HEK293 (cell line): ENCODE measurements at regions not wholly inside any gene's neighbourhood (a gene's known extent, or its start where the extent isn't known, plus 50 kb on each side); places are given as distances from the start of the nearest gene placed in this dataset.

Source experiments
- CTCF ChIA-PET: fragments of 350-600 bp; formaldehyde crosslinking; extraction: SDS; loops from one replicate; lab custom pipeline; 2021; ENCODE audit warnings: antibody characterized with exemption; lab: Yijun Ruan, JAX
- POLR2A ChIA-PET: fragments of 300-600 bp; formaldehyde crosslinking; extraction: SDS; loops from one replicate; lab custom pipeline; 2020; ENCODE audit warnings: antibody characterized with exemption, inconsistent platforms; lab: Yijun Ruan, JAX
- H3K27ac ChIP-seq: fragments of 200-500 bp; sonication (Bioruptor generic); 2 replicates; pipeline ENCODE4 v1.5.1; 2014; ENCODE audit warnings: low read depth, low read length, control low read depth, inconsistent platforms; ENCODE audit errors: extremely low read depth
- H3K36me3 ChIP-seq, 2 experiments: fragments of 200-500 bp in 1 of 2; sonication (Bioruptor generic) in 1 of 2; 1 replicate in 1 of 2; 2 replicates in 1 of 2; pipeline ENCODE4 v1.5.1; 2014 to 2017; ENCODE audit warnings: inconsistent platforms in 2 of 2, low read length in 2 of 2; ENCODE audit not compliant: control insufficient read depth in 2 of 2, insufficient read depth in 1 of 2
- H3K4me1 ChIP-seq: fragments of 200-500 bp; sonication (Bioruptor generic); 2 replicates; pipeline ENCODE4 v1.5.1; 2014; ENCODE audit warnings: mild to moderate bottlenecking, low read length, inconsistent platforms; ENCODE audit not compliant: control insufficient read depth, insufficient read depth
- H3K4me3 ChIP-seq: 2 replicates; pipeline ENCODE4 v1.5.1; 2011; ENCODE audit warnings: low read depth, mild to moderate bottlenecking, control low read depth, low read length, moderate library complexity
- H3K9me3 ChIP-seq: fragments of 200-500 bp; sonication (Bioruptor generic); 2 replicates; pipeline ENCODE4 v1.5.1; 2014; ENCODE audit warnings: low read depth, low read length, inconsistent platforms; ENCODE audit not compliant: control insufficient read depth, insufficient read depth
- HOXA7 ChIP-seq: sonication (generic); formaldehyde crosslinking; IDR thresholded peaks from 2 replicates; pipeline ENCODE4 v1.8.1; 2022; ENCODE audit warnings: missing genetic modification reagents, borderline replicate concordance
- KLF16 ChIP-seq: fragments of 450-650 bp; formaldehyde crosslinking; IDR thresholded peaks from 2 replicates; pipeline ENCODE4 v1.5.1; 2017; ENCODE audit warnings: missing biosample characterization, missing genetic modification characterization
- KLF9 ChIP-seq: fragments of 450-650 bp; formaldehyde crosslinking; IDR thresholded peaks from 2 replicates; pipeline ENCODE4 v1.5.1; 2016; ENCODE audit warnings: missing biosample characterization, missing genetic modification characterization, low read depth
- SALL2 ChIP-seq: fragments of 450-650 bp; formaldehyde crosslinking; IDR thresholded peaks from 2 replicates; pipeline ENCODE4 v1.5.0; 2017; ENCODE audit warnings: missing biosample characterization, mild to moderate bottlenecking, missing genetic modification characterization, borderline replicate concordance
- SCRT2 ChIP-seq: fragments of 450-650 bp; formaldehyde crosslinking; IDR thresholded peaks from 2 replicates; pipeline ENCODE4 v1.5.1; 2016; ENCODE audit warnings: missing biosample characterization, missing genetic modification characterization
- ZBTB7A ChIP-seq: fragments of 450-650 bp; formaldehyde crosslinking; IDR thresholded peaks from 2 replicates; pipeline ENCODE4 v1.5.1; 2016; ENCODE audit warnings: low read depth, missing biosample characterization, missing genetic modification characterization
- ZFP3 ChIP-seq: fragments of 450-650 bp; formaldehyde crosslinking; IDR thresholded peaks from 2 replicates; pipeline ENCODE4 v1.5.1; 2016; ENCODE audit warnings: low read depth, missing biosample characterization, missing genetic modification characterization
- ZNF132 ChIP-seq: fragments of 450-650 bp; formaldehyde crosslinking; IDR thresholded peaks from 2 replicates; pipeline ENCODE4 v1.5.1; 2017; ENCODE audit warnings: missing biosample characterization, missing genetic modification characterization, borderline replicate concordance
- ZNF133 ChIP-seq: fragments of 450-650 bp; formaldehyde crosslinking; IDR thresholded peaks from 2 replicates; pipeline ENCODE4 v1.5.1; 2016; ENCODE audit warnings: missing biosample characterization, missing genetic modification characterization
- ZNF146 ChIP-seq: fragments of 450-650 bp; formaldehyde crosslinking; IDR thresholded peaks from 2 replicates; pipeline ENCODE4 v1.5.1; 2016; ENCODE audit warnings: missing biosample characterization, missing genetic modification characterization
- ZNF155 ChIP-seq: fragments of 450-650 bp; formaldehyde crosslinking; IDR thresholded peaks from 2 replicates; pipeline ENCODE4 v1.5.1; 2016; ENCODE audit warnings: missing biosample characterization, missing genetic modification characterization
- ZNF157 ChIP-seq: fragments of 450-650 bp; formaldehyde crosslinking; IDR thresholded peaks from 2 replicates; pipeline ENCODE4 v1.5.1; 2016; ENCODE audit warnings: missing biosample characterization, missing genetic modification characterization
- ZNF175 ChIP-seq: fragments of 450-650 bp; formaldehyde crosslinking; IDR thresholded peaks from 2 replicates; pipeline ENCODE4 v1.5.1; 2016; ENCODE audit warnings: missing biosample characterization, missing genetic modification characterization
- ZNF248 ChIP-seq: fragments of 450-650 bp; formaldehyde crosslinking; IDR thresholded peaks from 2 replicates; pipeline ENCODE4 v1.5.1; 2017; ENCODE audit warnings: missing biosample characterization, missing genetic modification characterization
- ZNF324 ChIP-seq: fragments of 450-650 bp; formaldehyde crosslinking; IDR thresholded peaks from 2 replicates; pipeline ENCODE4 v1.5.1; 2016; ENCODE audit warnings: missing biosample characterization, missing genetic modification characterization
- ZNF335 ChIP-seq: fragments of 450-650 bp; formaldehyde crosslinking; conservative IDR thresholded peaks from 2 replicates; pipeline ENCODE4 v1.5.1; 2016; ENCODE audit warnings: missing biosample characterization, missing genetic modification characterization
- ZNF350 ChIP-seq: fragments of 450-650 bp; formaldehyde crosslinking; IDR thresholded peaks from 2 replicates; pipeline ENCODE4 v1.5.0; 2017; ENCODE audit warnings: missing biosample characterization, mild to moderate bottlenecking, missing genetic modification characterization
- ZNF391 ChIP-seq: fragments of 450-650 bp; formaldehyde crosslinking; IDR thresholded peaks from 2 replicates; pipeline ENCODE4 v1.5.1; 2016; ENCODE audit warnings: low read depth, missing biosample characterization, missing genetic modification characterization, borderline replicate concordance
- ZNF473 ChIP-seq: fragments of 450-650 bp; formaldehyde crosslinking; IDR thresholded peaks from 2 replicates; pipeline ENCODE4 v1.5.1; 2017; ENCODE audit warnings: missing biosample characterization, missing genetic modification characterization
- ZNF623 ChIP-seq: fragments of 450-650 bp; formaldehyde crosslinking; IDR thresholded peaks from 2 replicates; pipeline ENCODE4 v1.5.1; 2016; ENCODE audit warnings: missing biosample characterization, missing genetic modification characterization
- ZNF707 ChIP-seq: fragments of 450-650 bp; formaldehyde crosslinking; IDR thresholded peaks from 2 replicates; pipeline ENCODE4 v1.5.1; 2016; ENCODE audit warnings: missing biosample characterization, missing genetic modification characterization
- ZNF785 ChIP-seq: fragments of 450-650 bp; formaldehyde crosslinking; IDR thresholded peaks from 2 replicates; pipeline ENCODE4 v1.5.1; 2016; ENCODE audit warnings: missing biosample characterization, missing genetic modification characterization
- ZNF843 ChIP-seq: fragments of 450-650 bp; formaldehyde crosslinking; IDR thresholded peaks from 2 replicates; pipeline ENCODE4 v1.5.1; 2016; ENCODE audit warnings: missing biosample characterization, missing genetic modification characterization
- ZSCAN16 ChIP-seq: fragments of 450-650 bp; formaldehyde crosslinking; IDR thresholded peaks from 2 replicates; pipeline ENCODE4 v1.5.1; 2016; ENCODE audit warnings: missing biosample characterization, missing genetic modification characterization
- ZSCAN23 ChIP-seq: fragments of 450-650 bp; formaldehyde crosslinking; IDR thresholded peaks from 2 replicates; pipeline ENCODE4 v1.5.1; 2016; ENCODE audit warnings: missing biosample characterization, missing genetic modification characterization
- TF ChIP-seq, protein P1 (sequence below): fragments of 450-650 bp; formaldehyde crosslinking; IDR thresholded peaks from 2 replicates; pipeline ENCODE4 v1.5.1; 2016; ENCODE audit warnings: missing biosample characterization, missing genetic modification characterization
- TF ChIP-seq, protein P2 (sequence below): fragments of 450-650 bp; formaldehyde crosslinking; IDR thresholded peaks from 2 replicates; pipeline ENCODE4 v1.5.1; 2016; ENCODE audit warnings: missing biosample characterization, missing genetic modification characterization
- TF ChIP-seq, protein P3 (sequence below): fragments of 450-650 bp; formaldehyde crosslinking; IDR thresholded peaks from 2 replicates; pipeline ENCODE4 v1.5.1; 2017; ENCODE audit warnings: missing biosample characterization, missing genetic modification characterization
- TF ChIP-seq, protein P4 (sequence below): fragments of 450-650 bp; formaldehyde crosslinking; IDR thresholded peaks from 2 replicates; pipeline ENCODE4 v1.5.1; 2017; ENCODE audit warnings: missing biosample characterization, missing genetic modification characterization
- TF ChIP-seq, protein P5 (sequence below): fragments of 450-650 bp; formaldehyde crosslinking; IDR thresholded peaks from 2 replicates; pipeline ENCODE4 v1.5.1; 2017; ENCODE audit warnings: missing biosample characterization, missing genetic modification characterization

DNA sequence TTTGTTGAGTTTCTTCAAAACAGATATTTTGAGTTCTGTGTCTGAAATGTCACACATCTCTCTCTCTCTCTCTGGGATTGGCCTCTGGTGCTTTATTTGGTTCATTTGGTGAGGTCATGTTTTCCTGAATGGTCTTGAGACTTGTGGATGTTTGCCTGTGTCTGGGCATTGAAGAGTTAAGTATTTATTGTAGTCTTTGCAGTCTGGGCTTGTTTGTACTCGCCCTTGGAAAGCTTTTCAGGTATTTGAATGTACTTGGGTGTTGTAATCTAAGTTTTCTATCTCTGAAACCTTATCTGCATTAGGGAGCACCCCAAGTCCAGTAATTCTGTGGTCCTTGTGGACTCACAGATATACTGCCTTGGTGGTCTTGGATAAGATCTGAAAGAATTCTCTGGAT lies 106.7 kb upstream of the PRSS58 start (continued):
- TF ChIP-seq, protein P1, sequence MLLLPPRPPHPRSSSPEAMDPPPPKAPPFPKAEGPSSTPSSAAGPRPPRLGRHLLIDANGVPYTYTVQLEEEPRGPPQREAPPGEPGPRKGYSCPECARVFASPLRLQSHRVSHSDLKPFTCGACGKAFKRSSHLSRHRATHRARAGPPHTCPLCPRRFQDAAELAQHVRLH (tag by site-specific recombination) = no peak
- TF ChIP-seq ZNF248 (tag by site-specific recombination) (no peak), KLF16 (tag by site-specific recombination) (no peak), KLF9 (tag by site-specific recombination) (no peak), ZNF785 (tag by site-specific recombination) (no peak), ZNF324 (tag by site-specific recombination) (no peak), ZNF133 (tag by site-specific recombination) (no peak), ZNF473 (tag by site-specific recombination) (no peak), ZNF623 (tag by site-specific recombination) (no peak)
- TF ChIP-seq, protein P2, sequence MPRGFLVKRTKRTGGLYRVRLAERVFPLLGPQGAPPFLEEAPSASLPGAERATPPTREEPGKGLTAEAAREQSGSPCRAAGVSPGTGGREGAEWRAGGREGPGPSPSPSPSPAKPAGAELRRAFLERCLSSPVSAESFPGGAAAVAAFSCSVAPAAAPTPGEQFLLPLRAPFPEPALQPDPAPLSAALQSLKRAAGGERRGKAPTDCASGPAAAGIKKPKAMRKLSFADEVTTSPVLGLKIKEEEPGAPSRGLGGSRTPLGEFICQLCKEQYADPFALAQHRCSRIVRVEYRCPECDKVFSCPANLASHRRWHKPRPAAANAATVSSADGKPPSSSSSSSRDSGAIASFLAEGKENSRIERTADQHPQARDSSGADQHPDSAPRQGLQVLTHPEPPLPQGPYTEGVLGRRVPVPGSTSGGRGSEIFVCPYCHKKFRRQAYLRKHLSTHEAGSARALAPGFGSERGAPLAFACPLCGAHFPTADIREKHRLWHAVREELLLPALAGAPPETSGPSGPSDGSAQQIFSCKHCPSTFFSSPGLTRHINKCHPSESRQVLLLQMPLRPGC = no peak
- TF ChIP-seq, protein P3, sequence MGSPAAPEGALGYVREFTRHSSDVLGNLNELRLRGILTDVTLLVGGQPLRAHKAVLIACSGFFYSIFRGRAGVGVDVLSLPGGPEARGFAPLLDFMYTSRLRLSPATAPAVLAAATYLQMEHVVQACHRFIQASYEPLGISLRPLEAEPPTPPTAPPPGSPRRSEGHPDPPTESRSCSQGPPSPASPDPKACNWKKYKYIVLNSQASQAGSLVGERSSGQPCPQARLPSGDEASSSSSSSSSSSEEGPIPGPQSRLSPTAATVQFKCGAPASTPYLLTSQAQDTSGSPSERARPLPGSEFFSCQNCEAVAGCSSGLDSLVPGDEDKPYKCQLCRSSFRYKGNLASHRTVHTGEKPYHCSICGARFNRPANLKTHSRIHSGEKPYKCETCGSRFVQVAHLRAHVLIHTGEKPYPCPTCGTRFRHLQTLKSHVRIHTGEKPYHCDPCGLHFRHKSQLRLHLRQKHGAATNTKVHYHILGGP (tag by site-specific recombination) = no peak

DNA sequence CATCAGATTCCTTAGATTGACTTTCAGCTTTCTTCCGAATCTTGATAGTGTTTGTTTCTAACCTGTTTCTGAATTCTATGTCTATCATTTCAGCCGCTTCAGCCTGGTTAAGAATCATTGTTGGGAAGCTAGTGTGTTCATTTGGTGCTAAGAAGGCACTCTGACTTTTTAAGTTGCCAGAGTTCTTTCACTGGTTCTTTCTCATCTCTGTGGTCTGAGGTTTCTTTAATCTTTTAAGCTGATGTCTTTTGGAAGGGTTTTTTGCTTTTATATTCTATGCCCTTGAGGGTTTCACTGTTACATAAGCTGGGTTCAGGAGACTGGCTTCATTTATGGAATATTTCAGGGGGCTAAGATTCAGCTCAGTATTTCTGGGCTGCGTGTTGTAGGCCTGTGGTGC lies 104.5 kb upstream of the PRSS58 start:
- Histone ChIP-seq H3K4me1 (no peaks in the 10 kb centered on the region), H3K27ac (no peak overlapping the region), H3K9me3 (no peaks in the 10 kb centered on the region), H3K4me3 (no peak overlapping the region), H3K36me3 (no peaks in the 10 kb centered on the region)
- ChIA-PET POLR2A (no interaction called here), CTCF (interaction anchor here (0.6 to 1.8 kb wide), 12 partner anchors 10 to 159 kb away, joined by 3 to 13 read pairs (median 3); no protein-coding TSS in a partner anchor)
- no peak for TF ChIP-seq ZNF155
- no peak for TF ChIP-seq ZSCAN16 (tag by site-specific recombination)
- TF ChIP-seq ZNF707 = no peak
- no peak for TF ChIP-seq ZNF157
- no peak for TF ChIP-seq ZNF175 (tag by site-specific recombination)
- TF ChIP-seq ZNF391 (tag by site-specific recombination) = no peak
- TF ChIP-seq SALL2 = no peak
- no peak for TF ChIP-seq ZNF146
- TF ChIP-seq, protein P4, sequence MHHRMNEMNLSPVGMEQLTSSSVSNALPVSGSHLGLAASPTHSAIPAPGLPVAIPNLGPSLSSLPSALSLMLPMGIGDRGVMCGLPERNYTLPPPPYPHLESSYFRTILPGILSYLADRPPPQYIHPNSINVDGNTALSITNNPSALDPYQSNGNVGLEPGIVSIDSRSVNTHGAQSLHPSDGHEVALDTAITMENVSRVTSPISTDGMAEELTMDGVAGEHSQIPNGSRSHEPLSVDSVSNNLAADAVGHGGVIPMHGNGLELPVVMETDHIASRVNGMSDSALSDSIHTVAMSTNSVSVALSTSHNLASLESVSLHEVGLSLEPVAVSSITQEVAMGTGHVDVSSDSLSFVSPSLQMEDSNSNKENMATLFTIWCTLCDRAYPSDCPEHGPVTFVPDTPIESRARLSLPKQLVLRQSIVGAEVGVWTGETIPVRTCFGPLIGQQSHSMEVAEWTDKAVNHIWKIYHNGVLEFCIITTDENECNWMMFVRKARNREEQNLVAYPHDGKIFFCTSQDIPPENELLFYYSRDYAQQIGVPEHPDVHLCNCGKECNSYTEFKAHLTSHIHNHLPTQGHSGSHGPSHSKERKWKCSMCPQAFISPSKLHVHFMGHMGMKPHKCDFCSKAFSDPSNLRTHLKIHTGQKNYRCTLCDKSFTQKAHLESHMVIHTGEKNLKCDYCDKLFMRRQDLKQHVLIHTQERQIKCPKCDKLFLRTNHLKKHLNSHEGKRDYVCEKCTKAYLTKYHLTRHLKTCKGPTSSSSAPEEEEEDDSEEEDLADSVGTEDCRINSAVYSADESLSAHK (tag by site-specific recombination) = no peak

DNA sequence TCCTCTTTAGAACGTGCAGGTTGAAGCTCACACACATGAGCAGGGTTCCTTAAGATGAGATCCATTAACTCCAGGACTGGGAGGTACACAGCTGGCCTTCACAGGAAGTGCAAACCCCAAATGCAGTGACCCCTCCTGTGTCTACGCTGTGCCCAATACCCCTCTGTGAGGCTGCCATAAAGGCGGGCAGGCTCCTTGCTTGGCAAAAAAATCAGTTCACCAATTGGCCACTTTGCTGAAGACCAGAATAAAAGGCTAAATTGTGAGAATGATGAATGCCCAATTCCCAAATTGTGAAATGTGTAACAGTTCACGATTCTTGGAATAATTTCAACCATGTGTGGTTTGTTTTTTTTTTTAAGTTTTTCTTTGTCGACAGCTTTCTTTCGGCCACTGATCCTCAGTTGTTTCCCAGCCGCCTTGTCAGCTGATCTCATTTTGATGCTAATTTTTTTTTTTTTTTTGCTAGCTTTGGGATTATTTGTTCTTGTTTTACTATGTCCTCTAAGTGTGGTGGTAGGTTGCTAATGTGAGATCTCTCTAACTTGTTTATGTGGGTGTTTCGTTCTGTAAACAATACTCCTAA lies 101.9 kb upstream of the PRSS58 start:
- H3K36me3 ChIP-seq = no peaks in the 10 kb centered on the region
- CTCF ChIA-PET = interaction anchor here (0.5 to 3.2 kb wide), 19 partner anchors 9 to 384 kb away, joined by 3 to 19 read pairs (median 4); no protein-coding TSS in a partner anchor
- no peak overlapping the region for H3K27ac ChIP-seq
- H3K4me1 ChIP-seq = no peaks in the 10 kb centered on the region
- H3K9me3 ChIP-seq = no peaks in the 10 kb centered on the region
- POLR2A ChIA-PET = no interaction called here
- H3K4me3 ChIP-seq = no peak overlapping the region
- TF ChIP-seq ZNF335 (no peak), SCRT2 (tag by site-specific recombination) (no peak), KLF9 (tag by site-specific recombination) (no peak), ZFP3 (no peak), ZSCAN23 (tag by site-specific recombination) (no peak), ZNF132 (no peak), ZBTB7A (tag by site-specific recombination) (no peak), ZNF843 (no peak), HOXA7 (CRISPR knock-in tag) (no peak), ZNF350 (tag by site-specific recombination) (no peak)
- TF ChIP-seq, protein P5, sequence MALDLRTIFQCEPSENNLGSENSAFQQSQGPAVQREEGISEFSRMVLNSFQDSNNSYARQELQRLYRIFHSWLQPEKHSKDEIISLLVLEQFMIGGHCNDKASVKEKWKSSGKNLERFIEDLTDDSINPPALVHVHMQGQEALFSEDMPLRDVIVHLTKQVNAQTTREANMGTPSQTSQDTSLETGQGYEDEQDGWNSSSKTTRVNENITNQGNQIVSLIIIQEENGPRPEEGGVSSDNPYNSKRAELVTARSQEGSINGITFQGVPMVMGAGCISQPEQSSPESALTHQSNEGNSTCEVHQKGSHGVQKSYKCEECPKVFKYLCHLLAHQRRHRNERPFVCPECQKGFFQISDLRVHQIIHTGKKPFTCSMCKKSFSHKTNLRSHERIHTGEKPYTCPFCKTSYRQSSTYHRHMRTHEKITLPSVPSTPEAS (tag by site-specific recombination) = no peak
